GM12878 (cell line): ENCODE measurements at regions not wholly inside any gene's neighbourhood (a gene's known extent, or its start where the extent isn't known, plus 50 kb on each side); places are given as distances from the start of the nearest gene placed in this dataset.

Experiments
- ATAC-seq: fragments of 200-7000 bp; cut with Tn5 transposase; 3 replicates; pipeline ENCODE4 v1.9.1; 2020; ENCODE audit warnings: mild to moderate bottlenecking, moderate library complexity
- BruUV-seq: library from RNA; stranded (reverse); fragments of 400-500 nt; replicated peaks from 2 replicates; lab custom pipeline; 2021; lab: Mats Ljungman, UMichigan
- CTCF ChIA-PET: fragments of 300-600 bp; sonication (Branson Sonifier 250); formaldehyde crosslinking; extraction: SDS; loops from one replicate; lab custom pipeline; 2021; ENCODE audit warnings: inconsistent platforms; lab: Yijun Ruan, JAX
- POLR2A ChIA-PET: fragments of 350-600 bp; formaldehyde crosslinking; extraction: SDS; loops from one replicate; lab custom pipeline; 2021; ENCODE audit warnings: inconsistent platforms; lab: Charles Lee
- RAD21 ChIA-PET: fragments of 300-600 bp; sonication (Branson Sonifier 250); formaldehyde crosslinking; loops from one replicate; lab custom pipeline; 2023; ENCODE audit warnings: antibody characterized with exemption; ENCODE audit not compliant: unreplicated experiment; lab: Charles Lee
- SMC1A ChIA-PET: fragments of 300-600 bp; sonication (Branson Sonifier 250); formaldehyde crosslinking; loops from one replicate; lab custom pipeline; 2023; ENCODE audit not compliant: unreplicated experiment, uncharacterized antibody; lab: Charles Lee
- DNase-seq: peaks from one replicate; pipeline ENCODE4 v3.0.0-alpha.2; 2011; ENCODE audit warnings: low read depth, low spot score
- FAIRE-seq: peaks from 3 replicates; lab custom pipeline; 2011; peaks lifted over from hg19 to GRCh38; lab: Jason Lieb, UNC
- H2AFZ ChIP-seq: 2 replicates; pipeline ENCODE4 v1.6.0; 2011; ENCODE audit warnings: low read depth, low read length, control low read depth; ENCODE audit not compliant: control insufficient read depth
- H3K27ac ChIP-seq: 2 replicates; pipeline ENCODE4 v1.5.1; 2011; ENCODE audit warnings: control low read depth; ENCODE audit not compliant: control insufficient read depth, insufficient read depth
- H3K27me3 ChIP-seq, 2 experiments: replicated peaks in 1 of 2; 2 replicates each; pipeline versions ENCODE4 v1.6.0 to v1.6.1; 2011; ENCODE audit warnings: low read length in 1 of 2; ENCODE audit not compliant: control insufficient read depth in 2 of 2, insufficient read depth in 2 of 2
- H3K36me3 ChIP-seq, 2 experiments: 2 replicates each; pipeline ENCODE4 v1.5.1; 2011; ENCODE audit warnings: low read length in 1 of 2; ENCODE audit not compliant: control insufficient read depth in 2 of 2, insufficient read depth in 2 of 2
- H3K4me1 ChIP-seq: 2 replicates; pipeline ENCODE4 v1.6.1; 2011; ENCODE audit warnings: mild to moderate bottlenecking, low read length, moderate library complexity, mixed read lengths; ENCODE audit not compliant: control insufficient read depth, insufficient read depth
- H3K4me2 ChIP-seq: 2 replicates; pipeline ENCODE4 v1.6.0; 2011; ENCODE audit warnings: control low read depth; ENCODE audit not compliant: control insufficient read depth, insufficient read depth
- H3K4me3 ChIP-seq: fragments of 200-600 bp; sonication (generic); 2 replicates; pipeline ENCODE4 v1.5.1; 2016
- H3K79me2 ChIP-seq: 2 replicates; pipeline ENCODE4 v1.6.0; 2011; ENCODE audit warnings: low read length; ENCODE audit not compliant: control insufficient read depth, insufficient read depth
- H3K9ac ChIP-seq: 2 replicates; pipeline ENCODE4 v1.8.0; 2011; ENCODE audit warnings: low read length, control low read depth, mixed read lengths; ENCODE audit not compliant: control insufficient read depth, insufficient read depth
- H3K9me3 ChIP-seq: replicated peaks from 3 replicates; pipeline ENCODE4 v1.5.1; 2011; ENCODE audit warnings: mild to moderate bottlenecking, low read length; ENCODE audit not compliant: control insufficient read depth, insufficient read depth
- H4K20me1 ChIP-seq: 2 replicates; pipeline ENCODE4 v1.6.0; 2011; ENCODE audit not compliant: control insufficient read depth, insufficient read depth
- ASH2L ChIP-seq: fragments of 300-600, 200-600 bp; sonication (generic); IDR thresholded peaks from 2 replicates; pipeline ENCODE4 v1.6.1; 2017; ENCODE audit warnings: low read depth, mild to moderate bottlenecking, borderline replicate concordance
- ATF7 ChIP-seq: fragments of 450-650 bp; IDR thresholded peaks from 2 replicates; pipeline ENCODE4 v1.6.1; 2016; ENCODE audit warnings: low read depth, mild to moderate bottlenecking
- BCL11A ChIP-seq: IDR thresholded peaks from 2 replicates; pipeline ENCODE4 v1.6.1; 2011; ENCODE audit warnings: low read depth, low read length
- CHD1 ChIP-seq: IDR thresholded peaks from 2 replicates; pipeline ENCODE4 v1.6.1; 2012; ENCODE audit warnings: low read depth, low read length, improper control_type of control experiment
- EP300 ChIP-seq, 2 experiments: fragments of 150-350 bp in 1 of 2; IDR thresholded peaks; 2 replicates each; pipeline ENCODE4 v1.6.1; 2011 to 2012; ENCODE audit warnings: low read depth in 2 of 2, low read length in 2 of 2, borderline replicate concordance in 1 of 2, improper control_type of control experiment in 1 of 2, inconsistent platforms in 1 of 2; ENCODE audit not compliant: control insufficient read depth in 1 of 2
- IRF4 ChIP-seq: IDR thresholded peaks from 2 replicates; pipeline ENCODE4 v1.6.1; 2011; ENCODE audit warnings: low read depth, low read length
- KLF5 ChIP-seq: fragments of 450-650 bp; IDR thresholded peaks from 2 replicates; pipeline ENCODE4 v1.6.1; 2014; ENCODE audit warnings: mild to moderate bottlenecking; ENCODE audit not compliant: partially characterized antibody
- MTA3 ChIP-seq: IDR thresholded peaks from 2 replicates; pipeline ENCODE4 v1.6.1; 2012; ENCODE audit warnings: low read length, inconsistent platforms, borderline replicate concordance
- POU2F2 ChIP-seq: IDR thresholded peaks from 3 replicates; pipeline ENCODE4 v1.6.1; 2011; ENCODE audit warnings: low read depth, mild to moderate bottlenecking, low read length, borderline replicate concordance
- RAD51 ChIP-seq: fragments of 450-650 bp; IDR thresholded peaks from 2 replicates; pipeline ENCODE4 v1.6.1; 2016; ENCODE audit warnings: moderate library complexity, mild to moderate bottlenecking, inconsistent platforms
- SMARCA5 ChIP-seq: fragments of 450-650 bp; IDR thresholded peaks from 2 replicates; pipeline ENCODE4 v1.6.1; 2017; ENCODE audit warnings: mild to moderate bottlenecking
- SREBF1 ChIP-seq: IDR thresholded peaks from 2 replicates; pipeline ENCODE4 v1.6.1; 2012; ENCODE audit warnings: mild to moderate bottlenecking, low read length
- TCF12 ChIP-seq: IDR thresholded peaks from 2 replicates; pipeline ENCODE4 v1.6.1; 2011; ENCODE audit warnings: low read depth, mild to moderate bottlenecking, low read length
- ZBED1 ChIP-seq: IDR thresholded peaks from 2 replicates; pipeline ENCODE4 v1.6.1; 2016; ENCODE audit warnings: borderline replicate concordance
- ZBTB40 ChIP-seq: fragments of 450-650 bp; IDR thresholded peaks from 2 replicates; pipeline ENCODE4 v1.6.1; 2016; ENCODE audit warnings: mild to moderate bottlenecking, moderate library complexity, borderline replicate concordance
- WGBS: methylation state at CpG from one replicate; pipeline ENCODE4 v1.1.6; 2016; ENCODE audit warnings: low lambda C conversion rate; ENCODE audit not compliant: insufficient replicate concordance, insufficient coverage; ENCODE audit errors: missing lambda C conversion rate; 5-methylcytosine and 5-hydroxymethylcytosine counted together
- in situ Hi-C: fragments of 300-500 bp; cut with MboI; formaldehyde crosslinking; loops from 9 replicates; pipeline ENCODE4 v1.14.3; 2018; ENCODE audit warnings: mixed read lengths
- intact Hi-C: fragments of 100-400 bp; cut with micrococcal nuclease; formaldehyde crosslinking; loops from one replicate; pipeline ENCODE4 v1.14.2; 2022; ENCODE audit not compliant: unreplicated experiment

- BruUV-seq = no TSS peak
These were observed 328.7 kb downstream of the MED10 start for GRCh38 chr5:6049662-6050061.

GRCh38 chr5:6048746-6049145 lies 329.6 kb downstream of the MED10 start:
- no TSS peak for BruUV-seq
- CTCF ChIA-PET = no interaction called here
- RAD21 ChIA-PET = interaction anchor here (0.6 kb wide), 1 partner anchor 18 kb away, joined by 3 read pairs; no protein-coding TSS in a partner anchor
- in situ Hi-C loops (no loop called here), intact Hi-C loops (no loop called here)
- Histone ChIP-seq H3K27me3 (no peaks in the 10 kb centered on the region; a peak in 1 of 4 replicates), H3K36me3 (no peaks in the 10 kb centered on the region), H2AFZ (no peak overlapping the region), H4K20me1 (no peaks in the 10 kb centered on the region), H3K79me2 (no peaks in the 10 kb centered on the region), H3K4me3 (no peak overlapping the region), H3K27ac (no peak overlapping the region), H3K4me1 (no peaks in the 10 kb centered on the region), H3K9ac (no peak overlapping the region), H3K4me2 (no peak overlapping the region), H3K9me3 (no peaks in the 10 kb centered on the region)
- WGBS = 38% methylated on average over 2 of the region's 2 CpGs
- SMC1A ChIA-PET = no interaction called here
- ATAC-seq (no peak), FAIRE-seq (no peak), DNase-seq (no peak)
- POLR2A ChIA-PET = no interaction called here
- TF ChIP-seq SREBF1 (no peak), MTA3 (no peak), CHD1 (no peak), BCL11A (no peak), POU2F2 (no peak), ZBTB40 (no peak), KLF5 (no peak), ZBED1 (no peak), TCF12 (no peak), IRF4 (no peak), SMARCA5 (no peak), RAD51 (no peak), EP300 (IDR thresholded peaks at IDR 0.05; ENCODE audit: borderline replicate concordance in 1 of 2, control insufficient read depth in 1 of 2, low read depth in 2 of 2, low read length in 2 of 2) (no peak)

More at GRCh38 chr5:6049662-6050061, 328.7 kb downstream of the MED10 start:
- Histone ChIP-seq H3K4me1 (no peaks in the 10 kb centered on the region), H3K9ac (no peak overlapping the region), H3K4me2 (no peak overlapping the region), H3K27ac (no peak overlapping the region), H3K27me3 (no peaks in the 10 kb centered on the region; a peak in 1 of 4 replicates), H3K4me3 (no peak overlapping the region), H3K36me3 (no peaks in the 10 kb centered on the region), H2AFZ (no peak overlapping the region), H4K20me1 (no peaks in the 10 kb centered on the region)
- RAD21 ChIA-PET = no interaction called here
- intact Hi-C loops = no loop called here
- DNase-seq = no peak
- SMC1A ChIA-PET = interaction anchor here (1.1 kb wide), 1 partner anchor 67 kb away, joined by 3 read pairs; no protein-coding TSS in a partner anchor
- no peak for FAIRE-seq
- 31% methylated on average over 4 of the region's 4 CpGs for WGBS
- POLR2A ChIA-PET = no interaction called here
- no peak for ATAC-seq
- TF ChIP-seq ASH2L (no peak), ATF7 (peak; percentile 34; the same call in 1 of the 2 replicates)
- TF ChIP-seq, all 136 proteins: peak for 1
- no peaks in the 10 kb centered on the region for H3K79me2 ChIP-seq
- no peaks in the 10 kb centered on the region for H3K9me3 ChIP-seq
- in situ Hi-C loops = no loop called here
- CTCF ChIA-PET = no interaction called here
